OCI-LY7 (cell line): ENCODE measurements at regions not wholly inside any gene's neighbourhood (a gene's known extent, or its start where the extent isn't known, plus 50 kb on each side); places are given as distances from the start of the nearest gene placed in this dataset.

Source experiments
- BruUV-seq: library from RNA; stranded (reverse); fragments of 400-500 nt; replicated peaks from 2 replicates; lab custom pipeline; 2021; lab: Mats Ljungman, UMichigan
- CTCF ChIA-PET: fragments of 300-600 bp; sonication (Branson Sonifier 250); formaldehyde crosslinking; loops from one replicate; lab custom pipeline; 2022; ENCODE audit warnings: antibody characterized with exemption; ENCODE audit not compliant: unreplicated experiment; lab: Charles Lee
- POLR2A ChIA-PET: fragments of 300-600 bp; sonication (Branson Sonifier 250); formaldehyde crosslinking; loops from one replicate; lab custom pipeline; 2022; ENCODE audit warnings: antibody characterized with exemption; lab: Charles Lee
- DNase-seq: peaks from one replicate; pipeline ENCODE4 v3.0.0-alpha.2; 2015; ENCODE audit warnings: low spot score
- H2AFZ ChIP-seq: fragments of 200-600 bp; sonication (generic), shearing (Covaris generic); 2 replicates; pipeline ENCODE4 v1.6.1; 2014; ENCODE audit warnings: mild to moderate bottlenecking, antibody characterized with exemption, low read length, moderate library complexity
- H3K27ac ChIP-seq: fragments of 200-600 bp; sonication (generic); 2 replicates; pipeline ENCODE4 v1.5.1; 2014; ENCODE audit warnings: mixed run types, low read depth, mild to moderate bottlenecking, moderate library complexity, low read length, inconsistent platforms; ENCODE audit not compliant: poor library complexity, severe bottlenecking
- H3K36me3 ChIP-seq: fragments of 200-600 bp; sonication (generic); 2 replicates; pipeline ENCODE4 v1.6.1; 2014; ENCODE audit warnings: mild to moderate bottlenecking, antibody characterized with exemption, low read length, moderate library complexity, mixed read lengths; ENCODE audit not compliant: insufficient read depth
- H3K4me1 ChIP-seq: fragments of 200-600 bp; sonication (generic); 2 replicates; pipeline ENCODE4 v1.5.1; 2014; ENCODE audit warnings: mild to moderate bottlenecking, low read length; ENCODE audit not compliant: insufficient read depth, poor library complexity, severe bottlenecking
- H3K4me2 ChIP-seq: fragments of 200-600 bp; sonication (generic); 2 replicates; pipeline ENCODE4 v1.6.1; 2014; ENCODE audit warnings: mild to moderate bottlenecking, low read length
- H3K4me3 ChIP-seq: fragments of 200-600 bp; sonication (generic); 2 replicates; pipeline ENCODE4 v1.5.1; 2014; ENCODE audit warnings: mild to moderate bottlenecking, low read depth, low read length; ENCODE audit not compliant: poor library complexity, severe bottlenecking
- H3K79me2 ChIP-seq: fragments of 200-600 bp; sonication (generic); 2 replicates; pipeline ENCODE4 v1.6.1; 2016; ENCODE audit warnings: low read depth, mild to moderate bottlenecking, low read length, moderate library complexity, mixed read lengths; ENCODE audit not compliant: insufficient read depth
- H3K9me2 ChIP-seq: fragments of 200-600 bp; sonication (generic); 2 replicates; pipeline ENCODE4 v1.6.1; 2016; ENCODE audit warnings: mild to moderate bottlenecking, low read length, mixed read lengths; ENCODE audit not compliant: insufficient read depth
- H3K9me3 ChIP-seq: fragments of 200-600 bp; sonication (generic); 2 replicates; pipeline ENCODE4 v1.6.1; 2014; ENCODE audit warnings: mild to moderate bottlenecking, mixed run types, low read length, mixed read lengths
- H4K20me1 ChIP-seq: fragments of 200-600 bp; sonication (generic); 2 replicates; pipeline ENCODE4 v1.6.1; 2014; ENCODE audit warnings: mild to moderate bottlenecking, antibody characterized with exemption, low read length, moderate library complexity, mixed read lengths; ENCODE audit not compliant: insufficient read depth
- EZH2phosphoT487 ChIP-seq: fragments of 200-600 bp; sonication (generic); IDR thresholded peaks from 2 replicates; pipeline ENCODE4 v1.6.1; 2018; ENCODE audit warnings: low read depth, borderline replicate concordance, mild to moderate bottlenecking, mixed run types, antibody characterized with exemption, low read length, moderate library complexity, mixed read lengths
- intact Hi-C: fragments of 100-400 bp; cut with micrococcal nuclease; formaldehyde crosslinking; loops from one replicate; pipeline ENCODE4 v1.10.0; 2022; ENCODE audit not compliant: unreplicated experiment
- TF ChIP-seq, protein P1 (sequence below): fragments of 200-600 bp; sonication (generic); conservative IDR thresholded peaks from 2 replicates; pipeline ENCODE4 v1.5.1; 2014; ENCODE audit warnings: mild to moderate bottlenecking, antibody characterized with exemption, low read length, moderate library complexity, mixed read lengths

GRCh38 chr3:3586843-3587646 is 212.2 kb upstream of the LRRN1 start:
- intact Hi-C loops = no loop called here
- Histone ChIP-seq H4K20me1 (no peaks in the 10 kb centered on the region), H3K79me2 (no peaks in the 10 kb centered on the region), H3K4me2 (no peak overlapping the region), H3K36me3 (no peaks in the 10 kb centered on the region), H3K4me1 (no peaks in the 10 kb centered on the region), H3K9me3 (no peaks in the 10 kb centered on the region), H3K9me2 (no peaks in the 10 kb centered on the region), H3K27ac (no peak overlapping the region), H2AFZ (no peak overlapping the region), H3K4me3 (no peak overlapping the region)
- ChIA-PET CTCF (no interaction called here), POLR2A (interaction anchor here (1.1 kb wide), 1 partner anchor 9 kb away, joined by 3 read pairs; no protein-coding TSS in a partner anchor)
- DNase-seq = no peak
- TF ChIP-seq, protein P1, sequence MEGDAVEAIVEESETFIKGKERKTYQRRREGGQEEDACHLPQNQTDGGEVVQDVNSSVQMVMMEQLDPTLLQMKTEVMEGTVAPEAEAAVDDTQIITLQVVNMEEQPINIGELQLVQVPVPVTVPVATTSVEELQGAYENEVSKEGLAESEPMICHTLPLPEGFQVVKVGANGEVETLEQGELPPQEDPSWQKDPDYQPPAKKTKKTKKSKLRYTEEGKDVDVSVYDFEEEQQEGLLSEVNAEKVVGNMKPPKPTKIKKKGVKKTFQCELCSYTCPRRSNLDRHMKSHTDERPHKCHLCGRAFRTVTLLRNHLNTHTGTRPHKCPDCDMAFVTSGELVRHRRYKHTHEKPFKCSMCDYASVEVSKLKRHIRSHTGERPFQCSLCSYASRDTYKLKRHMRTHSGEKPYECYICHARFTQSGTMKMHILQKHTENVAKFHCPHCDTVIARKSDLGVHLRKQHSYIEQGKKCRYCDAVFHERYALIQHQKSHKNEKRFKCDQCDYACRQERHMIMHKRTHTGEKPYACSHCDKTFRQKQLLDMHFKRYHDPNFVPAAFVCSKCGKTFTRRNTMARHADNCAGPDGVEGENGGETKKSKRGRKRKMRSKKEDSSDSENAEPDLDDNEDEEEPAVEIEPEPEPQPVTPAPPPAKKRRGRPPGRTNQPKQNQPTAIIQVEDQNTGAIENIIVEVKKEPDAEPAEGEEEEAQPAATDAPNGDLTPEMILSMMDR = no peak
- TF ChIP-seq EZH2phosphoT487 = no peak
- BruUV-seq = no TSS peak

GRCh38 chr3:3586336-3586735 is 212.9 kb upstream of the LRRN1 start:
- H2AFZ ChIP-seq = no peak overlapping the region
- no peak overlapping the region for H3K4me2 ChIP-seq
- CTCF ChIA-PET = no interaction called here
- POLR2A ChIA-PET = interaction anchor here (1.1 kb wide), 1 partner anchor 10 kb away, joined by 3 read pairs; no protein-coding TSS in a partner anchor
- H3K4me1 ChIP-seq = no peaks in the 10 kb centered on the region
- H3K79me2 ChIP-seq = no peaks in the 10 kb centered on the region
- TF ChIP-seq, protein P1 = no peak
- no peaks in the 10 kb centered on the region for H3K9me2 ChIP-seq
- no peak overlapping the region for H3K4me3 ChIP-seq
- no peaks in the 10 kb centered on the region for H3K36me3 ChIP-seq
- H3K9me3 ChIP-seq = no peaks in the 10 kb centered on the region
- no peak overlapping the region for H3K27ac ChIP-seq
- DNase-seq = no peak
- BruUV-seq = no TSS peak
- intact Hi-C loops = no loop called here
- H4K20me1 ChIP-seq = no peaks in the 10 kb centered on the region

DNA sequence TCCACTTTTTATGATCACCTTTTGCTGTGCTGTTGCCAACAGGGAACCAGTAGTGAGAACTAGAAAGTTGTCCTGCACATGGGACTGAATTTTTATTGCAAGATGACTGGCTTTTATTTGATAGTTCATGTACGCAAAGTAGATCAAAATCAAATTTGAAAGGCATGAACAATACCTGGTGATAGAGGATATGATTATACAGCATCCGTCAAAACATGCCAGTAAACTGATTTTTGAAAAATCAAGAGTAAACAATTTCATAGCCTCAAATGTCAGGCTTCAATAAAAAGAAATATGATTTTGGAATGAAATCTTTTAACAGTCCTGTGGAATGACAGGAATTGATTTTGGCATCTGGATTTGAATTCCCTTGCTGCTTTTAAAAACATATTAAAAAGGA is 219.6 kb upstream of the LRRN1 start:
- no peak overlapping the region for H3K4me3 ChIP-seq
- no peaks in the 10 kb centered on the region for H4K20me1 ChIP-seq
- no peaks in the 10 kb centered on the region for H3K9me2 ChIP-seq
- no peaks in the 10 kb centered on the region for H3K79me2 ChIP-seq
- no peak overlapping the region for H3K27ac ChIP-seq
- no TSS peak for BruUV-seq
- H2AFZ ChIP-seq = no peak overlapping the region
- H3K4me2 ChIP-seq = no peak overlapping the region
- POLR2A ChIA-PET = no interaction called here
- TF ChIP-seq, protein P1 = no peak
- no peak for TF ChIP-seq EZH2phosphoT487
- H3K9me3 ChIP-seq = no peaks in the 10 kb centered on the region
- no peaks in the 10 kb centered on the region for H3K4me1 ChIP-seq
- no peak for DNase-seq
- intact Hi-C loops = no loop called here
- CTCF ChIA-PET = no interaction called here
- no peaks in the 10 kb centered on the region for H3K36me3 ChIP-seq
